HepG2 (cell line): ENCODE measurements at regions not wholly inside any gene's neighbourhood (a gene's known extent, or its start where the extent isn't known, plus 50 kb on each side); places are given as distances from the start of the nearest gene placed in this dataset.
A peak's percentile ranks its signal among the peaks of the same experiment; 100 is the strongest.

ENCODE experiments used
- DPF2 ChIP-seq: sonication (generic); formaldehyde crosslinking; IDR thresholded peaks from 2 replicates; pipeline ENCODE4 v1.4.0; 2020; ENCODE audit warnings: mild to moderate bottlenecking, low read depth, missing genetic modification reagents, borderline replicate concordance
- FOXJ3 ChIP-seq: sonication (generic); formaldehyde crosslinking; IDR thresholded peaks from 2 replicates; pipeline ENCODE4 v1.4.0; 2020; ENCODE audit warnings: missing genetic modification reagents, mild to moderate bottlenecking, borderline replicate concordance
- KDM2A ChIP-seq: sonication (generic); formaldehyde crosslinking; IDR thresholded peaks from 2 replicates; pipeline ENCODE4 v1.4.0; 2020; ENCODE audit warnings: low read depth, missing genetic modification reagents, borderline replicate concordance
- MEIS1 ChIP-seq: sonication (generic); formaldehyde crosslinking; IDR thresholded peaks from 2 replicates; pipeline ENCODE4 v1.9.0; 2021; ENCODE audit warnings: mild to moderate bottlenecking, missing genetic modification reagents, moderate library complexity, borderline replicate concordance
- MTF2 ChIP-seq: sonication (generic); formaldehyde crosslinking; IDR thresholded peaks from 2 replicates; pipeline ENCODE4 v1.5.0; 2020; ENCODE audit warnings: missing genetic modification reagents, borderline replicate concordance
- NRL ChIP-seq: sonication (generic); formaldehyde crosslinking; IDR thresholded peaks from 2 replicates; pipeline ENCODE4 v1.5.0; 2020; ENCODE audit warnings: missing genetic modification reagents, mild to moderate bottlenecking, moderate library complexity, borderline replicate concordance
- RNF2 ChIP-seq: fragments of 450-650 bp; conservative IDR thresholded peaks from 2 replicates; pipeline ENCODE4 v1.6.1; 2016; ENCODE audit warnings: low read depth
- SIX1 ChIP-seq: sonication (generic); formaldehyde crosslinking; IDR thresholded peaks from 2 replicates; pipeline ENCODE4 v1.4.0; 2020; ENCODE audit warnings: missing genetic modification reagents, borderline replicate concordance
- ZNF253 ChIP-seq: sonication (generic); formaldehyde crosslinking; IDR thresholded peaks from 2 replicates; pipeline ENCODE4 v1.8.0; 2022; ENCODE audit warnings: mild to moderate bottlenecking, missing genetic modification reagents, borderline replicate concordance
- ZNF709 ChIP-seq: sonication (generic); formaldehyde crosslinking; IDR thresholded peaks from 2 replicates; pipeline ENCODE4 v1.5.0; 2020; ENCODE audit warnings: mild to moderate bottlenecking, missing genetic modification reagents
- TF ChIP-seq, protein P1 (sequence below): sonication (generic); formaldehyde crosslinking; IDR thresholded peaks from 2 replicates; pipeline ENCODE4 v1.8.0; 2022; ENCODE audit warnings: mild to moderate bottlenecking, missing genetic modification reagents; ENCODE audit not compliant: insufficient replicate concordance
- TF ChIP-seq, protein P2 (sequence below): sonication (generic); formaldehyde crosslinking; IDR thresholded peaks from 2 replicates; pipeline ENCODE4 v1.5.1; 2020; ENCODE audit warnings: missing genetic modification reagents, mild to moderate bottlenecking, borderline replicate concordance
- TF ChIP-seq, protein P3 (sequence below): sonication (generic); formaldehyde crosslinking; IDR thresholded peaks from 2 replicates; pipeline ENCODE4 v1.4.0; 2020; ENCODE audit warnings: missing genetic modification reagents
- TF ChIP-seq, protein P4 (sequence below): sonication (generic); formaldehyde crosslinking; IDR thresholded peaks from 2 replicates; pipeline ENCODE4 v1.4.0; 2020; ENCODE audit warnings: mild to moderate bottlenecking, missing genetic modification reagents
- TF ChIP-seq, protein P5 (sequence below): sonication (generic); formaldehyde crosslinking; IDR thresholded peaks from 2 replicates; pipeline ENCODE4 v1.4.0; 2020; ENCODE audit warnings: missing genetic modification reagents; ENCODE audit errors: not compliant biosample characterization
- TF ChIP-seq, protein P6 (sequence below): sonication (generic); formaldehyde crosslinking; IDR thresholded peaks from 2 replicates; pipeline ENCODE4 v1.4.0; 2020; ENCODE audit warnings: missing genetic modification reagents
- TF ChIP-seq, protein P7 (sequence below): sonication (generic); formaldehyde crosslinking; IDR thresholded peaks from 2 replicates; pipeline ENCODE4 v1.9.0; 2021; ENCODE audit warnings: missing genetic modification reagents, borderline replicate concordance

DNA sequence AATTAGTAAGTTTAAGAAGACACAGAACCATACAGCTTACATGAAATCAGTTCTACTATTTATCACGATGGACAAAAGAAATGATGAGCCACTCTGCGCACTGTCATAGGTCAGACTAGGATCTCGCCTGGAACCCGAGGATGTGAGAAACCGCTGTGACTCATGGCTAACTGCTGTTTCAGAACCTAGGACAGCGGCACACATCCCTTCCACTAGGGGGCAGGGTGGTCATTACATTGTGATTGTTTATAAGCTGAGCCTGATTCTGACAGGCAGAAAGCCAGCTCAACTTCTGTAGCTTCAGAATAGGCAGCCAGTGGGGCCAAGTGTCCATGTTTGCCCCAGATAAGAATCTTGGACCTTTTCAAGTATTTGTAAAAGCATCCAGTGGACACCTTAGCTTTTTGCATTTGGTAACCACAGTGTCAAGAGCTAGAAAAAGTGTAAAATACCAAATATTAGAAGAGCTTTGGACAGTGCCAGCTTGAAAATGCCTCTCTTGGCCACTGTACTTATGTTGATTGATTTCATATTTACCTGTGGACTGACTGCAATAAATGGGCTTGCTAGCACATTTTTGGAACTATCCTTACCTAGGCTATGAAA lies 115.8 kb downstream of the KBTBD8 start (continued):
- TF ChIP-seq, protein P1, sequence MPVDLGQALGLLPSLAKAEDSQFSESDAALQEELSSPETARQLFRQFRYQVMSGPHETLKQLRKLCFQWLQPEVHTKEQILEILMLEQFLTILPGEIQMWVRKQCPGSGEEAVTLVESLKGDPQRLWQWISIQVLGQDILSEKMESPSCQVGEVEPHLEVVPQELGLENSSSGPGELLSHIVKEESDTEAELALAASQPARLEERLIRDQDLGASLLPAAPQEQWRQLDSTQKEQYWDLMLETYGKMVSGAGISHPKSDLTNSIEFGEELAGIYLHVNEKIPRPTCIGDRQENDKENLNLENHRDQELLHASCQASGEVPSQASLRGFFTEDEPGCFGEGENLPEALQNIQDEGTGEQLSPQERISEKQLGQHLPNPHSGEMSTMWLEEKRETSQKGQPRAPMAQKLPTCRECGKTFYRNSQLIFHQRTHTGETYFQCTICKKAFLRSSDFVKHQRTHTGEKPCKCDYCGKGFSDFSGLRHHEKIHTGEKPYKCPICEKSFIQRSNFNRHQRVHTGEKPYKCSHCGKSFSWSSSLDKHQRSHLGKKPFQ (CRISPR knock-in tag): peak; percentile 70
- TF ChIP-seq, protein P2, sequence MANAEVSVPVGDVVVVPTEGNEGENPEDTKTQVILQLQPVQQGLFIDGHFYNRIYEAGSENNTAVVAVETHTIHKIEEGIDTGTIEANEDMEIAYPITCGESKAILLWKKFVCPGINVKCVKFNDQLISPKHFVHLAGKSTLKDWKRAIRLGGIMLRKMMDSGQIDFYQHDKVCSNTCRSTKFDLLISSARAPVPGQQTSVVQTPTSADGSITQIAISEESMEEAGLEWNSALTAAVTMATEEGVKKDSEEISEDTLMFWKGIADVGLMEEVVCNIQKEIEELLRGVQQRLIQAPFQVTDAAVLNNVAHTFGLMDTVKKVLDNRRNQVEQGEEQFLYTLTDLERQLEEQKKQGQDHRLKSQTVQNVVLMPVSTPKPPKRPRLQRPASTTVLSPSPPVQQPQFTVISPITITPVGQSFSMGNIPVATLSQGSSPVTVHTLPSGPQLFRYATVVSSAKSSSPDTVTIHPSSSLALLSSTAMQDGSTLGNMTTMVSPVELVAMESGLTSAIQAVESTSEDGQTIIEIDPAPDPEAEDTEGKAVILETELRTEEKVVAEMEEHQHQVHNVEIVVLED (CRISPR knock-in tag): no peak
- TF ChIP-seq ZNF709 (CRISPR knock-in tag) (peak; percentile 91), MTF2 (CRISPR knock-in tag) (no peak), FOXJ3 (CRISPR knock-in tag) (0 out of 2 replicates have a peak, but pooled peaks have one; percentile 16), ZNF253 (CRISPR knock-in tag) (no peak), DPF2 (CRISPR knock-in tag) (no peak), MEIS1 (CRISPR knock-in tag) (peak; percentile 81; the same call in 1 of the 2 replicates), KDM2A (CRISPR knock-in tag) (peak; percentile 72), RNF2 (no peak), NRL (CRISPR knock-in tag) (no peak), SIX1 (CRISPR knock-in tag) (peak; percentile 67)
- TF ChIP-seq, protein P3, sequence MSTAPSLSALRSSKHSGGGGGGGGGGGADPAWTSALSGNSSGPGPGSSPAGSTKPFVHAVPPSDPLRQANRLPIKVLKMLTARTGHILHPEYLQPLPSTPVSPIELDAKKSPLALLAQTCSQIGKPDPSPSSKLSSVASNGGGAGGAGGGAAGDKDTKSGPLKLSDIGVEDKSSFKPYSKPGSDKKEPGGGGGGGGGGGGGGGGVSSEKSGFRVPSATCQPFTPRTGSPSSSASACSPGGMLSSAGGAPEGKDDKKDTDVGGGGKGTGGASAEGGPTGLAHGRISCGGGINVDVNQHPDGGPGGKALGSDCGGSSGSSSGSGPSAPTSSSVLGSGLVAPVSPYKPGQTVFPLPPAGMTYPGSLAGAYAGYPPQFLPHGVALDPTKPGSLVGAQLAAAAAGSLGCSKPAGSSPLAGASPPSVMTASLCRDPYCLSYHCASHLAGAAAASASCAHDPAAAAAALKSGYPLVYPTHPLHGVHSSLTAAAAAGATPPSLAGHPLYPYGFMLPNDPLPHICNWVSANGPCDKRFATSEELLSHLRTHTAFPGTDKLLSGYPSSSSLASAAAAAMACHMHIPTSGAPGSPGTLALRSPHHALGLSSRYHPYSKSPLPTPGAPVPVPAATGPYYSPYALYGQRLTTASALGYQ: no peak
- TF ChIP-seq, protein P4, sequence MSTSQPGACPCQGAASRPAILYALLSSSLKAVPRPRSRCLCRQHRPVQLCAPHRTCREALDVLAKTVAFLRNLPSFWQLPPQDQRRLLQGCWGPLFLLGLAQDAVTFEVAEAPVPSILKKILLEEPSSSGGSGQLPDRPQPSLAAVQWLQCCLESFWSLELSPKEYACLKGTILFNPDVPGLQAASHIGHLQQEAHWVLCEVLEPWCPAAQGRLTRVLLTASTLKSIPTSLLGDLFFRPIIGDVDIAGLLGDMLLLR (CRISPR knock-in tag): peak; percentile 84
- TF ChIP-seq, protein P5, sequence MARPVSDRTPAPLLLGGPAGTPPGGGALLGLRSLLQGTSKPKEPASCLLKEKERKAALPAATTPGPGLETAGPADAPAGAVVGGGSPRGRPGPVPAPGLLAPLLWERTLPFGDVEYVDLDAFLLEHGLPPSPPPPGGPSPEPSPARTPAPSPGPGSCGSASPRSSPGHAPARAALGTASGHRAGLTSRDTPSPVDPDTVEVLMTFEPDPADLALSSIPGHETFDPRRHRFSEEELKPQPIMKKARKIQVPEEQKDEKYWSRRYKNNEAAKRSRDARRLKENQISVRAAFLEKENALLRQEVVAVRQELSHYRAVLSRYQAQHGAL (CRISPR knock-in tag): peak; percentile 57
- TF ChIP-seq, protein P6, sequence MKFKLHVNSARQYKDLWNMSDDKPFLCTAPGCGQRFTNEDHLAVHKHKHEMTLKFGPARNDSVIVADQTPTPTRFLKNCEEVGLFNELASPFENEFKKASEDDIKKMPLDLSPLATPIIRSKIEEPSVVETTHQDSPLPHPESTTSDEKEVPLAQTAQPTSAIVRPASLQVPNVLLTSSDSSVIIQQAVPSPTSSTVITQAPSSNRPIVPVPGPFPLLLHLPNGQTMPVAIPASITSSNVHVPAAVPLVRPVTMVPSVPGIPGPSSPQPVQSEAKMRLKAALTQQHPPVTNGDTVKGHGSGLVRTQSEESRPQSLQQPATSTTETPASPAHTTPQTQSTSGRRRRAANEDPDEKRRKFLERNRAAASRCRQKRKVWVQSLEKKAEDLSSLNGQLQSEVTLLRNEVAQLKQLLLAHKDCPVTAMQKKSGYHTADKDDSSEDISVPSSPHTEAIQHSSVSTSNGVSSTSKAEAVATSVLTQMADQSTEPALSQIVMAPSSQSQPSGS (CRISPR knock-in tag): peak; percentile 85
- TF ChIP-seq, protein P7, sequence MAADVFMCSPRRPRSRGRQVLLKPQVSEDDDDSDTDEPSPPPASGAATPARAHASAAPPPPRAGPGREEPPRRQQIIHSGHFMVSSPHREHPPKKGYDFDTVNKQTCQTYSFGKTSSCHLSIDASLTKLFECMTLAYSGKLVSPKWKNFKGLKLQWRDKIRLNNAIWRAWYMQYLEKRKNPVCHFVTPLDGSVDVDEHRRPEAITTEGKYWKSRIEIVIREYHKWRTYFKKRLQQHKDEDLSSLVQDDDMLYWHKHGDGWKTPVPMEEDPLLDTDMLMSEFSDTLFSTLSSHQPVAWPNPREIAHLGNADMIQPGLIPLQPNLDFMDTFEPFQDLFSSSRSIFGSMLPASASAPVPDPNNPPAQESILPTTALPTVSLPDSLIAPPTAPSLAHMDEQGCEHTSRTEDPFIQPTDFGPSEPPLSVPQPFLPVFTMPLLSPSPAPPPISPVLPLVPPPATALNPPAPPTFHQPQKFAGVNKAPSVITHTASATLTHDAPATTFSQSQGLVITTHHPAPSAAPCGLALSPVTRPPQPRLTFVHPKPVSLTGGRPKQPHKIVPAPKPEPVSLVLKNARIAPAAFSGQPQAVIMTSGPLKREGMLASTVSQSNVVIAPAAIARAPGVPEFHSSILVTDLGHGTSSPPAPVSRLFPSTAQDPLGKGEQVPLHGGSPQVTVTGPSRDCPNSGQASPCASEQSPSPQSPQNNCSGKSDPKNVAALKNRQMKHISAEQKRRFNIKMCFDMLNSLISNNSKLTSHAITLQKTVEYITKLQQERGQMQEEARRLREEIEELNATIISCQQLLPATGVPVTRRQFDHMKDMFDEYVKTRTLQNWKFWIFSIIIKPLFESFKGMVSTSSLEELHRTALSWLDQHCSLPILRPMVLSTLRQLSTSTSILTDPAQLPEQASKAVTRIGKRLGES (CRISPR knock-in tag): peak; percentile 88; the same call in 1 of the 2 replicates
